ENCODE measurements at regions not wholly inside any gene's neighbourhood (a gene's known extent, or its start where the extent isn't known, plus 50 kb on each side); places are given as distances from the start of the nearest gene placed in this dataset.

GRCh38 chr15:81968691-81969090, 77.1 kb downstream of the MEX3B start:
- no peaks in the 10 kb centered on the region for H3K27me3 ChIP-seq
- H3K27ac ChIP-seq = no peak overlapping the region
- H3K36me3 ChIP-seq = no peaks in the 10 kb centered on the region
- TF ChIP-seq POLR2A (IDR thresholded peaks at IDR 0.05) = no peak
- no peak for TF ChIP-seq CTCF (IDR thresholded peaks at IDR 0.05)
- H3K9me3 ChIP-seq = no peaks in the 10 kb centered on the region
- intact Hi-C loops (cut with DNase I; ENCODE audit: low total_unique reads) = no loop called here
- no peak overlapping the region for H3K4me3 ChIP-seq
- DNase-seq = no peak
- H3K4me1 ChIP-seq = no peaks in the 10 kb centered on the region

DNA sequence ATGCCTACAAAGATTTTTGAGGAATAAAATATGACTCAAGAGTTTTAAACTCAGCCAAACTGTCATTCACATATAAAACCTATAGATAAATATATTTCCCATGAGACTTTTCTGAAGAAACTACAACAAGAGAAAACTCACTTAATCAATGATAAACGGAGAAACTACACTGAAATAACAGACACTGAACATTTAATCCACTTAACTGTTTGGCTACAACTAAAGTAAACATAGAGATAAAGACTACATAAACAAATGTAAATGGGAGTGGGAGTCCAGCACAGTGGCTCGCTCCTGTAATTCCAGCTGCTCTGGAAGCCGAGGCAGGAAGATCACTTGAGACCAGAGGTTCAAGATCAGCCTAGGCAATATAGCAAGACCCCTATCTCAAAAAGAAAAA, 79.2 kb downstream of the MEX3B start:
- DNase-seq = no peak
- Histone ChIP-seq H3K9me3 (no peaks in the 10 kb centered on the region), H3K36me3 (no peaks in the 10 kb centered on the region), H3K4me3 (no peak overlapping the region), H3K27me3 (no peaks in the 10 kb centered on the region), H3K4me1 (no peaks in the 10 kb centered on the region), H3K27ac (no peak overlapping the region)
- no peak for TF ChIP-seq CTCF (IDR thresholded peaks at IDR 0.05)
- TF ChIP-seq POLR2A (IDR thresholded peaks at IDR 0.05) = no peak
- intact Hi-C loops (cut with DNase I; ENCODE audit: low total_unique reads) = no loop called here

DNA sequence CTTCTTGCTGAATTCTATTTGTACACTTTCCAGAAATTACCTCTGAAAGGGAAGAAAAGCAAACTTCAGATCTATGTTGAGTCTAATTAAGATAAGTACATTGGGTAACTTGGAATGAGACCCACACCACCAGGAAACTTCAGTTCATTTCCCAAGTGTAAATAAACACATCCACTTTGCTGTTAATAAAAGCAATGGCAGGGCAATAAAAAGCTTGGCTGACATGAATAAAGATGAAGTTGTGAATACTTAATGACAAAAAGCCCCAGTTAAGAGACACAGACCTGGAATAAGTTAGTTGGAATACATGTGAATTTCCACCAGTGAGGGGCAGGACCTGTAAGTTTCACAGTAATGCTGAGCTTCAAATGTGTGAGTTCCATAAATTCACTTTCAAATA, 83.3 kb downstream of the MEX3B start:
- Histone ChIP-seq H3K36me3 (no peaks in the 10 kb centered on the region), H3K27me3 (no peaks in the 10 kb centered on the region), H3K27ac (no peak overlapping the region), H3K9me3 (no peaks in the 10 kb centered on the region), H3K4me3 (no peak overlapping the region), H3K4me1 (no peaks in the 10 kb centered on the region)
- no peak for DNase-seq
- TF ChIP-seq POLR2A (IDR thresholded peaks at IDR 0.05) (no peak), CTCF (IDR thresholded peaks at IDR 0.05) (no peak)
- intact Hi-C loops (cut with DNase I; ENCODE audit: low total_unique reads) = no loop called here

DNA sequence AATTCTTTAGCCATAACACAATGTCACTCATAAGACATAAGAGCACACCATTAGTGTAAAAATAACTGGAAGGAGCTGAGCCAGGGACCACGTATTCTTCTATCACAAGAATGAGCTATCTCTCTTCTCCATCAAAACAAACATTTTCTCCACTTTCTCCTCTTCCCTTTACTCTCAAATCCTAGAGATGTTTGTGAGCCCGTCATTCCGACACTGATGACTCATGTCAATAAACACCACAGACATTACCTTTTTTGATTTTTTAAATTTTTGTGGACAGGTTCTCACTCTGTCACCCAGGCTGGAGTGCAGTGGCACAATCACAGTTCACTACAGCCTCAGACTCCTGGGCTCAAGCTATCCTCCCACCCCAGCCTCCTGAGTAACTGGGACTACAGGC, 86.6 kb downstream of the MEX3B start:
- Histone ChIP-seq H3K4me1 (no peaks in the 10 kb centered on the region), H3K9me3 (no peaks in the 10 kb centered on the region), H3K27me3 (no peaks in the 10 kb centered on the region), H3K4me3 (no peak overlapping the region), H3K27ac (no peak overlapping the region), H3K36me3 (no peaks in the 10 kb centered on the region)
- no peak for TF ChIP-seq CTCF (IDR thresholded peaks at IDR 0.05)
- DNase-seq = no peak
- intact Hi-C loops (cut with DNase I; ENCODE audit: low total_unique reads) = no loop called here

DNA sequence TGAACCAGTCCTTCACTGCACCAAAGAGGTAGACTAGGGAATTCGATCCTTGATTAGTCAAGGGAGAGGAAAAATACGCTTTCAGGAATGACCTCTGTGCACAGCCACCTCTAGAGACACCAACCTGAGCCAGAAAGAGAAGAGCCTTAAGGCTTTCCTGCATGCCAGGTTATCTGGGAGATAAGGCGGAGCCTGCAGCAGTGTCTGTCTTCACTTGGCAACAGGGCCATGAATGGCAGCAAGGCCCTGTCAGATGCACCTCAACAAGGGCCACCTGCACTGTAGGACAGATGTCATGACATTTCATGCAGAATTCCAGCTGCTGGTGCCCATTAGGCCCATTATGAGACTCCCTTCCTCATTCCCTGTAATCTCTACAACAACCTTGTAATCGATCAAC, 88.1 kb downstream of the MEX3B start:
- Histone ChIP-seq H3K36me3 (no peaks in the 10 kb centered on the region), H3K4me3 (no peak overlapping the region), H3K27ac (no peak overlapping the region), H3K9me3 (no peaks in the 10 kb centered on the region), H3K27me3 (no peaks in the 10 kb centered on the region), H3K4me1 (no peaks in the 10 kb centered on the region)
- intact Hi-C loops (cut with DNase I; ENCODE audit: low total_unique reads) = no loop called here
- DNase-seq = no peak
- TF ChIP-seq CTCF (IDR thresholded peaks at IDR 0.05) = no peak
- TF ChIP-seq POLR2A (IDR thresholded peaks at IDR 0.05) = no peak
